Progenitor cell of endocrine pancreas (in vitro differentiated cells): ENCODE measurements at regions not wholly inside any gene's neighbourhood (a gene's known extent, or its start where the extent isn't known, plus 50 kb on each side); places are given as distances from the start of the nearest gene placed in this dataset.
A peak's percentile ranks its signal among the peaks of the same experiment; 100 is the strongest.

Experiments used
- DNase-seq: peaks from one replicate; pipeline ENCODE4 v3.0.0; 2021; ENCODE audit warnings: low spot score; ENCODE audit not compliant: unreplicated experiment
- H3K27ac Mint-ChIP-seq: 2 replicates; pipeline ENCODE4 v1.8.0; 2021; ENCODE audit warnings: mild to moderate bottlenecking, moderate library complexity, mixed read lengths
- H3K27me3 Mint-ChIP-seq: 2 replicates; pipeline ENCODE4 v1.8.0; 2021; ENCODE audit warnings: mixed read lengths
- H3K36me3 Mint-ChIP-seq: 2 replicates; pipeline ENCODE4 v1.8.0; 2022; ENCODE audit warnings: mixed read lengths; ENCODE audit not compliant: insufficient read depth
- H3K4me1 Mint-ChIP-seq: 2 replicates; pipeline ENCODE4 v1.8.0; 2021; ENCODE audit warnings: low read depth, mixed read lengths
- H3K4me3 Mint-ChIP-seq: 2 replicates; pipeline ENCODE4 v1.8.0; 2021; ENCODE audit warnings: low read depth, mild to moderate bottlenecking, moderate library complexity, mixed read lengths
- H3K9me3 Mint-ChIP-seq: 2 replicates; pipeline ENCODE4 v1.8.0; 2021; ENCODE audit warnings: low read depth, mixed read lengths
- CTCF ChIP-seq: fragments of 200-600 bp; sonication (generic); IDR thresholded peaks from one replicate; pipeline ENCODE4 v1.5.0; 2021; ENCODE audit warnings: antibody characterized with exemption, mild to moderate bottlenecking; ENCODE audit not compliant: unreplicated experiment

DNA sequence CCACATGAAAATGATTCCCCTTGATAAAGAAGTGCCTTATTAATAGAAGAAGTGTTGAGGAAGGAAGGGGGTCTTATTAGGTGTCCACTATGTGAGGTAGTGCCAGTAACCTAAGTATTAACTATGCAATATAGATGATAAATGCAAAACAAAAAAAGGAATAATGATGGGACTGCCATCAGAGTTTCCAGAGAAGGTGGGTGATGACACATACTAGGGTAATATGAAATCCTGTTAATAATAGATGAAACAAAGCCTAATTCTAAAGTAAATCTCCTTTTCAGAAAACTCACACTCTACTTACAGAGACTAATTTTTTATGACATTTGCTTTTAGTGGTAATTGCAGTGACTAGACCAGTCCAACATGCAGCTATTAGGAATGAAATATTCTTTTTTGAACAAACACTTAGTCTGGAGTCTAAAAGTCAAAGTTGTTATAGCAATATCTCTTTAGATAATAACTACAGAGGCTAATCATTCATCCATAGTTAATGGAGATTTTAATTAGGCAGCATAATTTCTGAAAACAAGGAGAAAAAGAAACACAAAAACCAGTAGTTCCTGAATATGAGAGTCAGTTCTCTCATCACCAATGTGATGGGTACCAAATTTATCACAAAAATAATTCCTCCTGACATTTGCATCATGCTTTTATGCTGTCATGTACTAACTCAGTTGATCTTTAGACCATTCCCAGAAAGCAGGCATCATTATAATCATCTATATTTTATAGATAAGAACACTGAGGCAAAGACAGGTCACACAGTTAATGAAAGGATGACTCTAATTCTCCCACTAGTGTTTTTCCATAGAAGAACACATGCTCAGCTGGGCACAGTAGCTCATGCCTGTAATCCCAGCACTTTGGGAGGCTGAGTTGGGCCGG is 208.8 kb upstream of the ARG1 start:
- H3K36me3 Mint-ChIP-seq, result no peaks in the 10 kb centered on the region
- H3K27me3 Mint-ChIP-seq, result no peaks in the 10 kb centered on the region
- no peaks in the 10 kb centered on the region for H3K9me3 Mint-ChIP-seq
- TF ChIP-seq CTCF, result no peak
- H3K4me3 Mint-ChIP-seq, result no peak overlapping the region
- peaks cover 29% of the 10 kb centered on the region for H3K4me1 Mint-ChIP-seq
- DNase-seq, result no peak
- no peak overlapping the region for H3K27ac Mint-ChIP-seq

- Mint-ChIP-seq H3K4me1 (peaks cover 32% of the 10 kb centered on the region), H3K9me3 (no peaks in the 10 kb centered on the region), H3K36me3 (no peaks in the 10 kb centered on the region), H3K27ac (no peak overlapping the region), H3K27me3 (no peaks in the 10 kb centered on the region), H3K4me3 (no peak overlapping the region)
- TF ChIP-seq CTCF, result no peak
- DNase-seq, result no peak
Measured at GRCh38 chr6:131366223-131366622, 206.8 kb upstream of the ARG1 start.

DNA sequence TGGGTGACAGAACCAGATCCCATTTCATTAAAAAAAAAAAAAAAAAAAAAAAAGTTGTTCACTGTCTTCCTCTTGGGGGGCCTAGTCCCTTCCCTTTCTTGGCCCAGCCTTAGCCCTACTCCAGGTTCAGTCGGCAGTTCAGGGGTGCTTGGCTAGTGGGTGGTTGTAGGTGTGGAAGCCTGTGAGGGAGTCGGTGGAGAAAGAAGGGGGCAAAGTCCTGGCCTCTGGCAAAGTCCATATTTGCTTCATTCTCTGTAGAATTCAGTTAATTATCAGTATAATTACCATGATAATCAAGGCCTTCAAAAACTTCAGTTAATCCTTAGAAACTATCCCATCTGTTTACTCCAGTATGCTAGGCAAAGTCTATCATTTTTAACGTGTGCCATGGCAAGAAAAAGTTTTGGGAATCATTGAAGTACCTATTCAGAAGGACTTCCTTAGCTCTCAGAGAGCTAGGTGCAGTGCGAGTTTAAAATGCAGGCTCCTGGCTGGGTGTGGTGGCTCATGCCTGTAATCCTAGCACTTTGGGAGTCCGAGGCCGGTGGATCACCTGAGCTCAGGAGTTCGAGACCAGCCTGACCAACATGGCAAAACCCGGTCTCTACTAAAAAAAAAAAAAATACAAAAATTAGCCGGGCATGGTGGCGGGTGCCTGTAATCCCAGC is 205.7 kb upstream of the ARG1 start:
- Mint-ChIP-seq H3K27me3 (no peaks in the 10 kb centered on the region), H3K36me3 (no peaks in the 10 kb centered on the region), H3K9me3 (no peaks in the 10 kb centered on the region), H3K4me3 (no peak overlapping the region), H3K4me1 (peaks cover 32% of the 10 kb centered on the region), H3K27ac (no peak overlapping the region)
- no peak for DNase-seq
- TF ChIP-seq CTCF, result no peak

GRCh38 chr6:131368198-131368911 is 204.7 kb upstream of the ARG1 start:
- peak overlapping the region; percentile 84 for H3K27ac Mint-ChIP-seq
- peak overlapping the region; percentile 41 for H3K4me3 Mint-ChIP-seq
- no peak for DNase-seq
- no peaks in the 10 kb centered on the region for H3K9me3 Mint-ChIP-seq
- H3K27me3 Mint-ChIP-seq, result no peaks in the 10 kb centered on the region
- no peaks in the 10 kb centered on the region for H3K36me3 Mint-ChIP-seq
- H3K4me1 Mint-ChIP-seq, result peaks cover 32% of the 10 kb centered on the region
- peak; percentile 15 for TF ChIP-seq CTCF

DNA sequence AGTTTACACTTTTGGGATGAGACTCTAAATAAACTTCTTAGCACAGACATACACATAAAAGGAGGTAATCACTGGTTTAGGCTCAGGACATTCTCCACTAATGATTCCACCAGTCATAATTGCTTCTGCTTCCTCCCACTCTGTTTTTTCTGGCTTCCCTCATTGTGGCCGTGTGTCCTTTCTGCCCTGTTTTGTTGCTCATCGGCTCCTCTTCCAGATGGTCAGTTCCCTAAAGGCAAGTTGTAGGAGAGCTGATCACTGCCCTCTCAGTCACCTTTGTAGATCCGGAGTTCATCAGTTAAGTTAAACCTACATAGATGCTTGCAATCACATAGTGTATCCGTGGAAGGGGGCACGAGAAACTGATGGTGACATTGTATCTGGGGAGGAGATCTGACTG is 200.5 kb upstream of the ARG1 start:
- no peaks in the 10 kb centered on the region for H3K36me3 Mint-ChIP-seq
- H3K4me1 Mint-ChIP-seq, result peaks cover 11% of the 10 kb centered on the region
- H3K9me3 Mint-ChIP-seq, result no peaks in the 10 kb centered on the region
- H3K4me3 Mint-ChIP-seq, result no peak overlapping the region
- no peaks in the 10 kb centered on the region for H3K27me3 Mint-ChIP-seq
- TF ChIP-seq CTCF, result no peak
- DNase-seq, result no peak
- H3K27ac Mint-ChIP-seq, result no peak overlapping the region
